Esophagus muscularis mucosa (tissue), 4 donors: ENCODE measurements at regions not wholly inside any gene's neighbourhood (a gene's known extent, or its start where the extent isn't known, plus 50 kb on each side); places are given as distances from the start of the nearest gene placed in this dataset.

ENCODE experiments used
- DNase-seq: peaks from one replicate; pipeline ENCODE4 v3.0.0-alpha.2; 2017; ENCODE audit errors: extremely low spot score
- H3K27ac ChIP-seq, 4 donors: fragments of 200-600 bp; sonication (generic); replicated peaks in 1 of 4; 1 replicate in 3 of 4; 2 replicates in 1 of 4; pipeline ENCODE4 v1.5.1; 2016 to 2019; ENCODE audit warnings: mild to moderate bottlenecking in 1 of 4
- H3K27me3 ChIP-seq, 4 donors: fragments of 200-600 bp; sonication (generic); one replicate each; pipeline versions ENCODE4 v1.5.1 to v1.6.0; 2016 to 2019
- H3K36me3 ChIP-seq, 4 donors: fragments of 200-600 bp; sonication (generic); one replicate each; pipeline ENCODE4 v1.5.1; 2016 to 2019
- H3K4me1 ChIP-seq, 4 donors: fragments of 200-600 bp; sonication (generic); one replicate each; pipeline ENCODE4 v1.5.1; 2016 to 2019
- H3K4me3 ChIP-seq, 4 donors: fragments of 200-600 bp; sonication (generic); 1 replicate in 2 of 4; 2 replicates in 2 of 4; pipeline ENCODE4 v1.5.1; 2016 to 2019; ENCODE audit warnings: mild to moderate bottlenecking in 4 of 4, moderate library complexity in 1 of 4
- H3K9me3 ChIP-seq, 4 donors: fragments of 200-600 bp; sonication (generic); 1 replicate in 3 of 4; 2 replicates in 1 of 4; pipeline ENCODE4 v1.5.1; 2016 to 2019
- CTCF ChIP-seq, 3 experiments: fragments of 200-600 bp in 2 of 3; fragments of 450-650 bp in 1 of 3; sonication (generic) in 2 of 3; IDR thresholded peaks; one replicate each; pipeline ENCODE4 v1.5.1; 2017 to 2019; ENCODE audit warnings: antibody characterized with exemption in 3 of 3, mild to moderate bottlenecking in 2 of 3, moderate library complexity in 1 of 3
- EP300 ChIP-seq: sonication (generic); formaldehyde crosslinking; IDR thresholded peaks from one replicate; pipeline ENCODE4 v1.6.1; 2017; ENCODE audit warnings: antibody characterized with exemption
- POLR2A ChIP-seq: fragments of 450-650 bp; IDR thresholded peaks from one replicate; pipeline ENCODE4 v1.6.1; 2017; ENCODE audit warnings: antibody characterized with exemption, moderate library complexity, mild to moderate bottlenecking, low read depth
- POLR2AphosphoS5 ChIP-seq, 2 donors: sonication (generic); formaldehyde crosslinking; IDR thresholded peaks; one replicate each; pipeline ENCODE4 v1.6.1; 2017; ENCODE audit warnings: antibody characterized with exemption in 2 of 2
- WGBS: methylation state at CpG from one replicate; pipeline ENCODE4 v1.1.5; 2018; 5-methylcytosine and 5-hydroxymethylcytosine counted together
- intact Hi-C: fragments of 100-400 bp; cut with DNase I; formaldehyde crosslinking; loops from one replicate; pipeline ENCODE4 v1.15.1; 2023

- Histone ChIP-seq H3K27me3 (no peaks in the 10 kb centered on the region), H3K9me3 (no peaks in the 10 kb centered on the region), H3K4me3 (no peak overlapping the region), H3K27ac (no peak overlapping the region), H3K36me3 (no peaks in the 10 kb centered on the region), H3K4me1 (no peaks in the 10 kb centered on the region)
- 100% methylated on average over 1 of the region's 1 CpG for WGBS
- no peak for DNase-seq
- TF ChIP-seq CTCF (IDR thresholded peaks at IDR 0.05) = no peak
- no peak for TF ChIP-seq POLR2A
- no peak for TF ChIP-seq POLR2AphosphoS5 (IDR thresholded peaks at IDR 0.05)
- no peak for TF ChIP-seq EP300
- intact Hi-C loops = no loop called here
These were observed 191.6 kb upstream of the CNTN5 start for GRCh38 chr11:98828986-98829708.

DNA sequence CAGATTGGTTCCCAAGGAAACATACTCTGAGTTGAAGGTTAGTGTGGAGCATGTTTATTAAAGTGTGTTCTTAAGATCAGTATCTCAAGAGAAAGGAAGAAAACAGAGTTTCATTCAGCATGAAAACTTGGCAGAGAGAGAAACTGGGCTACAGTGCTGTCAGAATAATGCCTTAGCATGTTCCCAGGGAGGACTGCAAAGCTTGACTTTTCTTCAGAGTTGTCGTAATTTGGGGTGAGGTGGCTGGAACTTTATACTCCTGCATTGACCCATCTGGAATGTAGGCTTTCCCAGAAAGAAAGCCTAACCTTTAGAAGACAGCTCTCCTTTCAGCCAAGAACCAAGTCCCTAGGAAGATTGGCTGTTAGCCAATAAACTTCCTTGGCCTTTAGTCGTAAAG, 190.8 kb upstream of the CNTN5 start:
- TF ChIP-seq EP300 (no peak), POLR2A (no peak), POLR2AphosphoS5 (IDR thresholded peaks at IDR 0.05) (no peak), CTCF (IDR thresholded peaks at IDR 0.05) (no peak)
- DNase-seq = no peak
- Histone ChIP-seq H3K4me3 (no peak overlapping the region), H3K27ac (no peak overlapping the region), H3K27me3 (no peaks in the 10 kb centered on the region), H3K36me3 (no peaks in the 10 kb centered on the region), H3K9me3 (no peaks in the 10 kb centered on the region), H3K4me1 (no peaks in the 10 kb centered on the region)
- intact Hi-C loops = no loop called here
- WGBS = 58% methylated on average over 2 of the region's 2 CpGs

DNA sequence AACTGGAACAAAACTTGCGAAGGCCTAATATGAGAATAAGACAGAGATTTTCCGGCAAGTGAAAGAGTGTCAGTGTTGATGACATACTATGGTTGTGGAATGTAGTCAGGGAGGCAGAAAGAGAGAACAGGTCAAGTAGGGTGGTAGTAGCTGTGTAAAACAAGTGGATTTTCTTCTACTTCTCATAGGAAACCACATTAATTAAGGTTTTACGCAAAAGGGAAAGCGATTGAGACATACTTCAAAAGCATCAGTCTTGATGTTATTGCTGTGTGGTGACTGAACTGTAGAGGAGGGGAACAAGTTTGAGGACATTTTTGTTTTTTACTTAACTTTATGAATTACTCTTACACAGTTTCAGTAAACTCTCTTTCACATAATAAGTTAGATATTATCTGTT, 186.0 kb upstream of the CNTN5 start:
- H3K4me3 ChIP-seq = no peak overlapping the region
- TF ChIP-seq CTCF (IDR thresholded peaks at IDR 0.05) (no peak), EP300 (no peak), POLR2AphosphoS5 (IDR thresholded peaks at IDR 0.05) (no peak), POLR2A (no peak)

GRCh38 chr11:98835335-98835734, 185.4 kb upstream of the CNTN5 start:
- no peaks in the 10 kb centered on the region for H3K9me3 ChIP-seq
- intact Hi-C loops = no loop called here
- no peaks in the 10 kb centered on the region for H3K27me3 ChIP-seq
- H3K4me3 ChIP-seq = no peak overlapping the region
- H3K36me3 ChIP-seq = no peaks in the 10 kb centered on the region
- no peak overlapping the region for H3K27ac ChIP-seq
- no peaks in the 10 kb centered on the region for H3K4me1 ChIP-seq
- no peak for DNase-seq
- TF ChIP-seq POLR2AphosphoS5 (IDR thresholded peaks at IDR 0.05) (no peak), POLR2A (no peak), EP300 (no peak), CTCF (IDR thresholded peaks at IDR 0.05) (no peak)
- WGBS = 83% methylated on average over 2 of the region's 2 CpGs

More for the DNA sequence above, 186.0 kb upstream of the CNTN5 start:
- Histone ChIP-seq H3K9me3 (no peaks in the 10 kb centered on the region), H3K4me1 (no peaks in the 10 kb centered on the region), H3K27me3 (no peaks in the 10 kb centered on the region), H3K36me3 (no peaks in the 10 kb centered on the region), H3K27ac (no peak overlapping the region)
- intact Hi-C loops = no loop called here
- no peak for DNase-seq
- WGBS = 92% methylated on average over 4 of the region's 4 CpGs

- Histone ChIP-seq H3K27ac (no peak overlapping the region), H3K4me3 (no peak overlapping the region), H3K4me1 (no peaks in the 10 kb centered on the region), H3K27me3 (no peaks in the 10 kb centered on the region), H3K36me3 (no peaks in the 10 kb centered on the region), H3K9me3 (no peaks in the 10 kb centered on the region)
- no peak for TF ChIP-seq POLR2AphosphoS5 (IDR thresholded peaks at IDR 0.05)
- TF ChIP-seq POLR2A = no peak
- intact Hi-C loops = no loop called here
- 77% methylated on average over 1 of the region's 1 CpG for WGBS
- no peak for DNase-seq
These were observed 184.6 kb upstream of the CNTN5 start for GRCh38 chr11:98836156-98836555.
